GM18858 (cell line): ENCODE measurements at regions not wholly inside any gene's neighbourhood (a gene's known extent, or its start where the extent isn't known, plus 50 kb on each side); places are given as distances from the start of the nearest gene placed in this dataset.
"Not testable (repeated sequence)": the region's sequence is repeated elsewhere in the genome, so short reads cannot be mapped to it uniquely, and the experiment has no call there.

ENCODE experiments used
- ATAC-seq: cut with Tn5 transposase; IDR thresholded peaks from one replicate; pipeline ENCODE4 v1.9.1; 2021; ENCODE audit not compliant: unreplicated experiment

GRCh38 chr6:4420160-4420865, 284.9 kb upstream of the ECI2 start:
- no peak for ATAC-seq

GRCh38 chr6:4415549-4415948, 280.2 kb upstream of the ECI2 start:
- ATAC-seq: no peak

GRCh38 chr6:4414078-4414477, 278.7 kb upstream of the ECI2 start:
- not testable (repeated sequence) for ATAC-seq

DNA sequence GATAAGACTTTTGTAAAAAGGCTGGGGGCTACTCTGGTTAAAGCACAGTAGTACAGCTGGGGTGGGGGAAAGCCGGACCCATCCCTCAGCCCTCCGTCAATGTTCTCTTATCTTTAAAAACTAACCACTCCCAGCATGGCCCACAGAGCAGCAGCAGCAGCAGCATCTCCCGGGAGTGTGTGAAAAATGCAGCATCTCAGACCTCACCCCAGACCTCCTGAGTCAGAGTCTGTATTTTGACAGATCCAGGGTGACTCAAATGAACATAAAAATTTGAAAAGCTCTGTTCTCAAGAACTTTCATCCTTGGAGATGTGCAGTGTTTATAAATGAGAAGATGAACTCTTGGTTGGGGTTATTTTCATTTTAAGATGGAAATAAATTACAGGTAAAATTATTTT, 277.7 kb upstream of the ECI2 start:
- ATAC-seq: no peak

GRCh38 chr6:4412488-4412887, 277.1 kb upstream of the ECI2 start:
- no peak for ATAC-seq

DNA sequence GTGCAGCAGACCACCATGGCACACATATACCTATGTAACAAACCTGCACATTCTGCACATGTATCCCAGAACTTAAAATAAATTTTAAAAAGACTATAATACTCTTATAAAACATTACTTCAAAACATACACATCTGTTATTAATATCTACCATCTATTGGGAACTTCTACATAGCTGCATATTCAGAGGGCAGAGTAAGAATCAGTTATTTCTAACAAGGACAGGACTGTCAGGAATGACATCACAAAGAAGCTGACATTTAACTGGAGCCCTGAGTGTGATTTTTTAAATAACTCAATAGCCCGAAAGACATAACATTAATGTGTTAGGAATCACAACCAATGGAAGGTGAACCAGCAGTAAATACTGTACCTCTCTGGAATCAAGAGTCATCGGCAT, 276.7 kb upstream of the ECI2 start:
- ATAC-seq: no peak

GRCh38 chr6:4407710-4408109, 272.3 kb upstream of the ECI2 start:
- peak; percentile 100 for ATAC-seq

DNA sequence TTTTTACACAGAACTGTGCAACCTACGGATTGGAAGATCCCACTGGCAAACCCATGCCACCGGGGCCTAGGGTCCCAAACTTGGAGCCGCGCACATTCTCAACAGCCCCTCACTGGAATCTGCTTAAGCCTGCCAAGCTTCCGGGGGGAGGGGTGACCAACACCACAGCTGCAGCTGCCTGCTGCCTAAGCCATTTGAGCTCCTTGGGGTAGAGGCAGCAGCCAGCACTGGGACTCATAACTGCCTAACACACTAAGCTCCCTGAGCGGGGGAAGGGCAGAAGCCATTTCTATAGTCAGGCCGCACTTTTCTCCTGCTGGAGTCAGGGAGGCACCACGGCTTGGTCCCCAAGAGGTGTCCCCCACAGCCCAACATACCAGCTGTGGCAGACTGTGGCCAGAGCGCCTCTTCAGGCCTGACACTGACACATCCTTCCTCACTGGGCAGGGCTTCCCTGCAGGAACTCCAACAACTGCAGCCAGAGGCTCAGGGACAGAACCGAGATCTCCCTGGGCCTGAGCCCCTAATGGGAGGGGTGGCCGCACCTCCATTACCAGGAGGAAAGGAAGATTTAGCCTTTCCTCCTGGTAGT, 270.3 kb upstream of the ECI2 start:
- no peak for ATAC-seq

- ATAC-seq: no peak
Measured at GRCh38 chr6:4404415-4404814, 269.0 kb upstream of the ECI2 start.

DNA sequence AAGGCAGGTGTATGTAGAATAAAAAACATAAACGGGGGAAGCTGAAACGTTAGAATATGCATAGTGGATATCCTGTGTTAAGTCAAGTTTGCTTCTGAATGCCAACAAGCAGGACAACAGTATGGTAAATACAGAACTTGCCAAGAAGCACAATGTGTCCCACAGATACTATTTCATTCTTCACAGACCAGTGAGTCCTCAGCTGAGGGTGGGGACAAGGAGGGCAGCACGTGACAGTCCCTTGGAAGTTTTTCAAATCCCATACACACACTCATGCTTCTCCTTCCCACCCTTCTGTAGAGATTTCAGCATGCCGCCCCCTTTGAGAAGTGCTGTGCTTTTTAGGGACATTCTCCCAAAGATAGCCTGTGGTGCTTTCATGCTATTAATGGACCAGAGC, 268.5 kb upstream of the ECI2 start:
- ATAC-seq: no peak

GRCh38 chr6:4403023-4403752, 267.8 kb upstream of the ECI2 start:
- no peak for ATAC-seq

DNA sequence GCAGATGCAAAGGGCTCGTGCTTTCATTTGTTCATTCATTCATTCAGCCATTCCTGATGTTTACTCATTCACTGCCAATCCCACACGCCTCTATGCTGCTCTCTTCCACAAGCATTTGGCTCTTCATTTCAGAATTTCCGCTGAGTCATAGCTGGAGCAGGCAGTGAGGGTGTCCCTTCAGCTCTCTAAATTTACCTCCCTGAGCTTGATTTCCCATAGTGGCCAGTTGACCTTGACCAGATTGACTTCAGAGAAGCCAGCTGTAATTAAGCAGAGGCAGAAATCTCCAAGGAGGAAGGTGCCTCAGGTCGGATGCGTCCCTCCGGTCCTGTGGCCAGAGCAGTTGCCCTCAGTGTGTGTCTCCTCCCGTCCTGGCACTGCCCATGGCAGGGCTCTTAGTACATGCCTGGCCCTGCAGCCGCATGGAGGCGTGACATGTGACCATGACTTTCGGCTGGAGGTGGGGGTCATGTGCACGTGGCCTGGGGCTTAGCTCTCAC, 267.2 kb upstream of the ECI2 start:
- no peak for ATAC-seq

DNA sequence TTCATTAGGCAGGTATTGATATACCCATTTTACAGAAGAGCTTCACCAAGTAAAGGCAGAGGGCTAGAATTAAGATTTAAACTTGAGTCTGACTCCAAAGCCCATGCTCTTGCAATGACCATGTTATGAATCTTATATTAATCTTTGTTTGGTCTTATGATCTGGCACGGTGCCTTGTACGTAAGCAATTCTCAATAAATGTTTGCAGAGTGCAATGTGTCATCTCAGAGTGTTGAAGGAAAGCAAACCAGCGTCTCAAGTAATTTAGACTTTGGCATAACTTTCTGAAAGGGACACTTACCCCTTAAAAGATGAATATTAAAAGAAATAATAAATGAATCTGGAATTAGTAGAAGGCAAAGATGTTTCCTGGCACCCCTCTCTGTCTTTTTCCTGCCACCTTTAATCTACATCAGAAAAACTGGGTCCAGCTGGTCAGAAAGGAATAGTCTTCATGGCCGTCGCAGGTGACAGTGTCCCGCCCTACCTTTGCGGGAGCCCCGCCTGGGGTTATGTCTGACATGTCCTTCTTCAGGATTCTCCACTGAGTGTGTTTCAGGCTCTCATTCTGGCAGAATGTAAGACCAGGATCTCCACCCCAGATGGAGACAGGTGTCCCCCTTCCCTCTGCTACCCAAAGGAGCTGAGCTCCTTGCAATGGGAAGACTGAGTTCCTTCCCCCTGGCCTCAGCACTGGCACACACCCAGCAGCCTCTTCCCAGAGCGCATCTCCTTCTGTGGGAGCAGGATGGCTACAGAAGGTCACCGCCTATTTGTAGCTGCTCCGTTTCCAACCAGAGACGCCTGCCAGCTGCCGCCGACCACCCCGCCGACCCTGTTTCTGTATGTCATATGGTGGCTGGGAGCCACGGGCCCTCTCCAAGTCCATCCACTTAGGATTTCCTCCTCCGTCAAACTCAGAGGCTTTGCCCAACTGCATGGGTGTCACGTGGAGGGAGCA, 266.3 kb upstream of the ECI2 start:
- no peak for ATAC-seq

DNA sequence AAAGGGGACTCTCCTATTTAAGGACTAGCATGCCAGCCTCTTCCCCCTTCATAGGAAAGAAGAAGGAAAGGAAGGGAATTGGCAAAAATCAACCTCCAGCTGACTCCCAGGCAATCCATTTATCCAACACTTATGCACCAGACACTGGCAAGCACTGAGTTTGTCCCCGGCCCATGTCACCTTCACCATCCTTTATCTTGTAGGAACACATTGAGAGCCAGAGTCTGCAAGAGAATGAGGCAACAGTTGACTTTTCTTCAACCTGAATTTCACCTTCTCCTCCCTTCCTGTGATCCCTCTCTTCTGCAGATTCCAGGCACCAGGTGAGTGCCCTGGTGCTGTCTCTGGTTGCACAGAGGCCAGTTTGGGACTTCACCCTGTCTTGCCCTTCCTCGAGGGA, 264.3 kb upstream of the ECI2 start:
- ATAC-seq: no peak

- ATAC-seq: no peak
Measured at GRCh38 chr6:4398791-4399190, 263.4 kb upstream of the ECI2 start.

DNA sequence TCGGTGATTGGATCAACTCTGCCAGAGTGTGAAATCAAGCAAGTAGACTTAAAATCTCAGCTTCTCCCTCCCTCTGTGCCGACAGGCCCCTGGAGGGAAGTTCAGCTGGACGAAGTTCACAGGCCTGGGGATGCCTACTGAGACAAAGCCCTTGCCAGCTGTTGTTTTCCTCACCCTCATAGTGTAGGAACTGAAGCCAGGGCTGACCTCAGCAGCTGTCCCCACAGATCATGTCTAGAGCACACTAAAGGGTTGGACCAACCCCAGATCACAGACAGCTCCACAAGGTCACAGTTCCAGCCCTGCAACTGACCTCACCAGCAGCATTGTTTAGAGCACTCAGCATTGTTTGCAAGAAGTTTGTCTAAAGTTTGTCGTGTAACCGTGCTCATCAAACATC, 261.9 kb upstream of the ECI2 start:
- ATAC-seq: no peak

- ATAC-seq: no peak
Measured at GRCh38 chr6:4396044-4396443, 260.7 kb upstream of the ECI2 start.

DNA sequence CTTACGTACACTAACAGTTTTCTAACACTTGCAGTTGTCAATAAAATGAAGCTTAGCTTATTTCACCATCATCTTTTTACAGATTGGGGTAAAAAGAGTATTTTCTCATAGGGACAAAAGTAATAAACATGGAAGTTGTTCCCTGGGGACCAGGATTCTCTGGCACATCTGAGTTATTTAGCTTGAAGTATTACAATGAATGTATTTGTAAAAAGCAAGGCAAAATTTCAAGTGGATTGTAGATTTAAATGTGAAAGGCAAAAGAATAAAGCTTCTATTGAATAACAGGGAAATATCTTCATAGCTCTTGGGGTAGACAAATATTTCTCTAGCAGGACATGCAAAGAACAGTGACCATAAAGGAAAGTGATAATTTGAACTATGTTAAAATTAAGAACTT, 260.0 kb upstream of the ECI2 start:
- no peak for ATAC-seq

DNA sequence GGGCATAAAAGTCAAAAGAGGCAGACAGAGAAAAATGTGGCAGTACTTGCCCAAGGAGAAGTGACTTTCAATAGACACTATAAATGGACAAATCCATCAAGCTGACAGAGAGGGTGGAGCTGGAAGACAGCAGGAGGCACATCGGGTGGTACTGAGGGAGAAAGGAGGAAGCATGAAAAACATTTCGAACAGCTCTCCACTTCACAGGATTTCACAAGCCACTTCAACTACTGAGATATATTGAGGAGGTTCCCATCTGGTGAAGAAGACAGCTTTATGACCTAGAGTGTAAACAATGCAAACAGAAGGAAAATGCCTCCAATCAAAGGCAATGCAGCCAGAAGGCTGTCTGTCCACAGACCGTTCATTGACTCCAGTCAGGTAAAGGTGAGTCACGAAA, 259.4 kb upstream of the ECI2 start:
- no peak for ATAC-seq

GRCh38 chr6:4388675-4389074, 253.3 kb upstream of the ECI2 start:
- no peak for ATAC-seq

DNA sequence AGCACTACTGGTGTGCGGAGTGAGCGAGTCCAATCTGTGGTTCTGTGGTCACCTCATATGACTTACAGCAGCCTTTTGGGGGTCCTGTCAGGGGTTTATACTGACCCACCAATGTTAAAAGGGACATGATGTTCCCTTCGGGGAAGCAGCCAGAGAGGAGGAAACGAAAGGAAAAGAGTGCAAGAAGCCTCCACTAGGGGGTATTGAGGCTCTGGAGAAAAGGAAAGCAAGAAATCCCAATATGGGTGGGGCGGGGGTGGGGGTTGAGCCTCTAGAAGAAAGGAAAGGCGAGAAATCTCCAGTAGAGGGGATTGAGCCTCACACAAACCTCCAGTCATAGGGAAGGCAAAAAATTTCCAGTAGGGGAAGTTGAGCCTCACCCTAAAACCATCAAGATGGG, 249.3 kb upstream of the ECI2 start:
- ATAC-seq: no peak
